Tongue (tissue), 1 donor: ENCODE measurements at regions not wholly inside any gene's neighbourhood (a gene's known extent, or its start where the extent isn't known, plus 50 kb on each side); places are given as distances from the start of the nearest gene placed in this dataset.
"Not testable (repeated sequence)": the region's sequence is repeated elsewhere in the genome, so short reads cannot be mapped to it uniquely, and the experiment has no call there.

ENCODE experiments used
- DNase-seq: peaks from one replicate; pipeline ENCODE4 v3.0.0-alpha.2; 2015

DNA sequence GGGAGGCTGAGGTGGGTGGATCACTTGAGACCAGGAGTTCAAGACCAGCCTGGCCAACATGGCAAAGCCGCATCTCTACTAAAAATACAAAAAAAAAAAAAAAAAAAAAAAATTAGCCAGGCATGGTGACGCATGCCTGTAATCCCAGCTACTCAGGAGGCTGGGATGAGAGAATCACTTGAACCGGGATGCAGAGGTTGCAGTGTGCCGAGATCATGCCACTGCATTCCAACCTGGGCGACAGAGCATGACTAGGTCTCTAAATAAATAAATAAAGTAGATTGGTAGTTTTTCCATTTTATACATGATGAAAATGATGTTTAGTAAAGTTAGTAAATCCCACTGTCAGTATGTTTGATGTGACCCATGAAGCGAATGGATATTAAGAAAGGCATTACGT lies 531.0 kb upstream of the SPRY2 start:
- not testable (repeated sequence) for DNase-seq

- no peak for DNase-seq
These were observed 530.6 kb upstream of the SPRY2 start for GRCh38 chr13:80871481-80871880.

GRCh38 chr13:80870186-80870585 lies 529.3 kb upstream of the SPRY2 start:
- no peak for DNase-seq

DNA sequence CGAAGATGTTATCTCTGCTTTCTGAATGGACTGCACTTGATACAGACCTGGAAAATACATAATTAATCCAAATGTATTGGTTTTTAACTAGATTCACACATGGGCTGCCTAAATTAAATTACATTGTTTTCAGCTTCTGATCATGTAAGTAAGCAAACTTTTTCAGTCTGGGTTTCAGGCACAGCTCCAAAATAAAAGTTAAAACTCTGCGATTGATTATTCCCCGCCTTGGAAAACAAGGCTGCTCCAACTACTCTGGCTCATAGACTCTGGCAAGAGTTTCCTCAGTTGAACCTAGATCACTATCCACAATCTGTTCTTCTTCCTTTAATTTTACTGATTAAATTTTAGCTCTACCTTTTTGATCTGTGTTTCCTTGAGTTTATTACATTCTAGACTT lies 526.0 kb upstream of the SPRY2 start:
- peak; percentile 38 for DNase-seq

- DNase-seq, result no peak
These were observed 524.4 kb upstream of the SPRY2 start for GRCh38 chr13:80865329-80865728.

GRCh38 chr13:80862456-80862855 lies 521.5 kb upstream of the SPRY2 start:
- peak; percentile 48 for DNase-seq

- no peak for DNase-seq
These were observed 519.9 kb upstream of the SPRY2 start for GRCh38 chr13:80860845-80861244.

DNA sequence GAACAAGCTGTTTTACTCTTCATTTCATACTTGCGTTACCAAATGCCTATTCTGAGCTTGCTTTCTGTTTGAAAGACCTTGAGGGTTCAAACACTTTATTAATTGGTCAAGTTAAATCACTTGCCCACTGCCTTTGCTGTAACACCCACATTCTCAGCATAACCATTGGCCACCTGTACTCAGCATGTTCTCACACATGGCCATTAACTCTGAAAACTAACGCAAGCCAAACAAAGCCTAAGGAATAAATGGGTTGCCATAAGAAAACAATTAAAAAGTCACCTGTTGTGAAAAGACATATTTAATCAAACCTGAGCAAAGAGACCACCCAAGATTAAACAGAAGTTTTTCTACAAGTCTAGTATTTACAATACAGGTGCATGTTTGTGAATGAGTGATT lies 517.2 kb upstream of the SPRY2 start:
- no peak for DNase-seq

GRCh38 chr13:80857321-80857720 lies 516.4 kb upstream of the SPRY2 start:
- peak; percentile 36 for DNase-seq

DNA sequence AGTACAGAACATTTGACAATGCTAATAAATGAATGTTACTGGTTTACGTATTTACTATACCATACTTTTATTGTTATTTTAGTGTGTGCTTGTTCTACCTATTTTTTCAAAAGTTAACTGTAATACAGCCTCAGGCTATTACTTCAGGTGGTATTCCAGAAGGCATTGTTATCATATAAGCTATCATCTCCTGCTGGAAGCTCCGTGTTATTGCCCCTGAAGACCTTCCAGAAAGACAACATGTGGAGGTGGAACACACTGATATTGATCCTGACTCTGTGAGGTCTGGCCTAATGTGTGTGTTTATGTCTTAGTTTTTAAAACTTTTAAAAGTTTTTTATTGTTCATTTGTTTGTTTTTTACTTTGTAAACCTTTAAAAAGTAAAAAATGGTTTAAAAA lies 509.8 kb upstream of the SPRY2 start:
- no peak for DNase-seq

DNA sequence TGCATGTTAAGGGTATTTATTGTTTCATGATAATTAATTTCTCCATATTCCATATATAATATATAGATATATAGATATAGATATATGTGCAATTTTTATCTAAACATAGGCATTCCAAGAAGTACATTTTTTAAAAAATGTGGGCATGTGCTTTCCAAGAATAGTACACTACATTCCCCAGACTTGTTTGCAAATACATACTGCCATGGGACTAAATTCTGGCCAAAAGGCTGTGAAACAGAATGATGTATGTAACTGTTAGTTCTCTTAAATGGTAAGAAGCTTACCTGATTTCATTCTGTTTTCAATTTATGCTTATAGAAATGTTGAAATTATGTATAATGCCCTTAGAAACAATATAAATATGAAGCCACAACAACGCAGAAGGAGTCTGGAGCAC lies 503.2 kb upstream of the SPRY2 start:
- DNase-seq, result no peak

GRCh38 chr13:80841414-80841813 lies 500.5 kb upstream of the SPRY2 start:
- DNase-seq, result peak; percentile 74

DNA sequence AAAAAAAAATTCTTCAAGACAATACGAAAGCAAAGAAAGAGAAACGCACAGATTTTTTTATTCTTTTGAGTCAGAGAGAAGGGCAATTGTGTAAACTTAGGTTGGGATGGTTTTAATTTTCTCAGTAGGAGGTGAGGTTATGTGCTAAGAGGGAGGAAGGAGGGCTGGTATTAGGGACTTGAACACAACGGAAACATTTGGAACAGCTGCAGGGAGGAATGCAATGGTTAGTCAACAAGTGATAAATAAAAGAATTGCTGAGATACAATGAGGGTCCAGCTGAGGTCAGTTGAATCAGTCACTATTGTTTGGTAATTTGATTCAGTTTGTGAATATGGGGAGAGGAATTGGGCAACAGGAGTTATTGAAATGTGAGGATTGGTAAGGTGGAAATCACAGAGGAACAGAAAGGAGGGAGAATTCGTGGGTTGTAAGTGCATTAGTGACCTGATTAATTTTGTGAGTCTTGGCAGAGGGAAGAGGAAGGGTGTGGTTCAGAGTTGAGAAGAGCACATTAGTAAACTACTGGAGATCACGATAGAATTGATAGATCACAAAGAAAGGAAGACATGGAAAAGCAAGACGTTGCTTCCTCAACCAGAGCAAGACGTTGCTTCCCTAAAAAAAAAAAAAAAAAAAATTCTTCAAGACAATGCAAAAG lies 499.5 kb upstream of the SPRY2 start:
- DNase-seq, result peak; percentile 71

DNA sequence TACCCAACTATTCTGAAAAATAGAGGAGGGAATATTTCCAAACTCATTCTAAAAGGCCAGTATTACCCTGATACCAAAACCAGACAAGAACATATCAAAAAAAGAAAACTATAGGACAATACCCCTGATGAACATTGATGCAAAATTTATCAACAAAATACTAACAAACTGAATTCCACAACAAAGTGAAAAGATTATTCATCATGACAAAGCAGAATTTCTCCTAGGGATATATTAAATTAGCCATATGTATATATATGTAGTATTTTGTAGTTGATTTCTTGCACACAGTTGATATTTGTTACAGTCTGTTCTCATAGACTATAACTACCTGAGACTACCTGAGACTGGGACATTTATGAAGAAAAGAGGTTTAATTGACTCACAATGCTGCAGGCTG lies 495.0 kb upstream of the SPRY2 start:
- no peak for DNase-seq

- no peak for DNase-seq
These were observed 489.5 kb upstream of the SPRY2 start for GRCh38 chr13:80830431-80830830.

GRCh38 chr13:80828759-80829158 lies 487.8 kb upstream of the SPRY2 start:
- DNase-seq, result no peak

- no peak for DNase-seq
These were observed 484.4 kb upstream of the SPRY2 start for GRCh38 chr13:80825276-80825675.

DNA sequence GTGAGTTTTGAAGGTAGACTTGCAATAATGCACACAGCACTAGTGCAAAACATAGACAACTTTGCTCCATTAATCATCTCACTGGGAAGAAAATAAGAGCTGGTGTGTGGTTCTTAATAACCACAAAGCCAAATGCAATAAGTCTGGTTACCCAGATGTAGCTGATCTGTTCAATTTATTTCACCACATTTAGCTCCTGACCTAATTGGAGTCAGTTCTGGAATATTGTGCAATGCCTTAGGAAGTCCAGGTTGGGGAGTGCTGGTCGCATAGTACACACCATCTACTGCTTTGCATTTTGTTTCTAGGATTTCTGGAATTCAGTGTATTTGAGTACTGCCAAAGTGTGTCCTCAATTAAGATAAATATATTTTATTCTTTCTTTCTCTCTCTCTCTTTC lies 483.3 kb upstream of the SPRY2 start:
- no peak for DNase-seq

- no peak for DNase-seq
These were observed 482.5 kb upstream of the SPRY2 start for GRCh38 chr13:80823472-80823871.

DNA sequence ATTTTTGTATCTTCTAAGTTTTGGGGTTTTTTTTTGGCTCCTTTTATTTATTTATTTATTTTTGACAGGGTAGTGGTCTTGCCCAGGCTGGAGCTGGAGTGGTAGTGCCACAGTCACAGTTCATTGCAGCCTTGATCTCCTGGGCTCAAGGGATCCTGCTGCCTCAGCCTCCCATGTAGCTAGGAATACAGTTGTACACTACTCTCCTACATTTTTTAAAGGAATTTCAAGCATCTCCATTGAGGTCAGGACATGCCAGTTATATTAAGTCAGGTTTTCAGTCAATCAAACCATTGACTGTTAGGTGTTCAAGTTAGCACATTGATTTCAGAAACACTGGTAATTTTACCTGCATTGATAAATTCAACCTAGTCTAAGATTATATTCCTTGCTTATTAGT lies 480.5 kb upstream of the SPRY2 start:
- no peak for DNase-seq

- DNase-seq, result no peak
These were observed 477.1 kb upstream of the SPRY2 start for GRCh38 chr13:80817979-80818378.

- peak; percentile 70 for DNase-seq
These were observed 473.6 kb upstream of the SPRY2 start for GRCh38 chr13:80814541-80814940.

- not testable (repeated sequence) for DNase-seq
These were observed 469.4 kb upstream of the SPRY2 start for GRCh38 chr13:80810294-80810693.

GRCh38 chr13:80802946-80803345 lies 462.0 kb upstream of the SPRY2 start:
- DNase-seq, result no peak

- DNase-seq, result no peak
These were observed 457.7 kb upstream of the SPRY2 start for GRCh38 chr13:80798576-80799133.
